ENCODE measurements at regions not wholly inside any gene's neighbourhood (a gene's known extent, or its start where the extent isn't known, plus 50 kb on each side); places are given as distances from the start of the nearest gene placed in this dataset.

- no peak for DNase-seq
- no peak for ATAC-seq (ENCODE audit: low FRiP score in 2 of 2)
- Histone ChIP-seq H3K27me3 (no peaks in the 10 kb centered on the region), H3K27ac (no peak overlapping the region), H3K36me3 (no peaks in the 10 kb centered on the region), H3K4me3 (no peak overlapping the region), H3K9me3 (no peaks in the 10 kb centered on the region), H3K4me1 (peaks cover 0 to 5% (median 0%) of the 10 kb centered on the region in 4 donors)
- 36 to 45% methylated on average over 13 of the region's 13 CpGs for WGBS, 2 donors
- no peak for TF ChIP-seq POLR2AphosphoS5 (IDR thresholded peaks at IDR 0.05)
- TF ChIP-seq CTCF (IDR thresholded peaks at IDR 0.05): no peak
- no peak for TF ChIP-seq POLR2A (IDR thresholded peaks at IDR 0.05)
- no peak for TF ChIP-seq EP300 (IDR thresholded peaks at IDR 0.05)
Measured at GRCh38 chr5:3194684-3195083, 400.9 kb upstream of the IRX1 start.

GRCh38 chr5:3194271-3194670, 401.4 kb upstream of the IRX1 start:
- WGBS, 2 donors: 52 to 57% methylated on average over 7 of the region's 7 CpGs

GRCh38 chr5:3191585-3191984, 404.0 kb upstream of the IRX1 start:
- Histone ChIP-seq H3K9me3 (no peaks in the 10 kb centered on the region), H3K27ac (no peak overlapping the region), H3K4me1 (peaks cover 0 to 5% (median 0%) of the 10 kb centered on the region in 4 donors), H3K27me3 (no peaks in the 10 kb centered on the region), H3K4me3 (no peak overlapping the region), H3K36me3 (no peaks in the 10 kb centered on the region)
- no peak for TF ChIP-seq POLR2AphosphoS5 (IDR thresholded peaks at IDR 0.05)
- no peak for TF ChIP-seq EP300 (IDR thresholded peaks at IDR 0.05)
- no peak for TF ChIP-seq POLR2A (IDR thresholded peaks at IDR 0.05)
- TF ChIP-seq CTCF (IDR thresholded peaks at IDR 0.05): no peak
- ATAC-seq (ENCODE audit: low FRiP score in 2 of 2) (no peak), DNase-seq (no peak)
- WGBS, 2 donors: 75 to 76% methylated on average over 15 of the region's 15 CpGs

More at GRCh38 chr5:3194271-3194670, 401.4 kb upstream of the IRX1 start:
- ATAC-seq (ENCODE audit: low FRiP score in 2 of 2) (no peak), DNase-seq (no peak)
- Histone ChIP-seq H3K4me1 (peaks cover 0 to 5% (median 0%) of the 10 kb centered on the region in 4 donors), H3K27ac (no peak overlapping the region), H3K4me3 (no peak overlapping the region), H3K27me3 (no peaks in the 10 kb centered on the region), H3K9me3 (no peaks in the 10 kb centered on the region), H3K36me3 (no peaks in the 10 kb centered on the region)
- TF ChIP-seq CTCF (IDR thresholded peaks at IDR 0.05) (no peak), POLR2A (IDR thresholded peaks at IDR 0.05) (no peak), EP300 (IDR thresholded peaks at IDR 0.05) (no peak), POLR2AphosphoS5 (IDR thresholded peaks at IDR 0.05) (no peak)

GRCh38 chr5:3190930-3191329, 404.7 kb upstream of the IRX1 start:
- no peak overlapping the region for H3K27ac ChIP-seq
- no peaks in the 10 kb centered on the region for H3K27me3 ChIP-seq
- whole genome bisulfite sequencing, 2 donors: 76 to 79% methylated on average over 10 of the region's 10 CpGs
- no peak for DNase-seq
- H3K9me3 ChIP-seq: no peaks in the 10 kb centered on the region
- ATAC-seq (ENCODE audit: low FRiP score in 2 of 2): peak in 1 of 2 donors; percentile 22
- TF ChIP-seq POLR2A (IDR thresholded peaks at IDR 0.05) (no peak), CTCF (IDR thresholded peaks at IDR 0.05) (no peak), EP300 (IDR thresholded peaks at IDR 0.05) (no peak), POLR2AphosphoS5 (IDR thresholded peaks at IDR 0.05) (no peak)
- H3K4me3 ChIP-seq: no peak overlapping the region
- no peaks in the 10 kb centered on the region for H3K36me3 ChIP-seq
- peaks cover 0 to 5% (median 0%) of the 10 kb centered on the region in 4 donors for H3K4me1 ChIP-seq

- Histone ChIP-seq H3K4me1 (peaks cover 0 to 5% (median 0%) of the 10 kb centered on the region in 4 donors), H3K9me3 (no peaks in the 10 kb centered on the region), H3K27me3 (no peaks in the 10 kb centered on the region), H3K27ac (no peak overlapping the region), H3K4me3 (no peak overlapping the region), H3K36me3 (no peaks in the 10 kb centered on the region)
- TF ChIP-seq POLR2AphosphoS5 (IDR thresholded peaks at IDR 0.05): no peak
- no peak for TF ChIP-seq EP300 (IDR thresholded peaks at IDR 0.05)
- TF ChIP-seq POLR2A (IDR thresholded peaks at IDR 0.05): no peak
- TF ChIP-seq CTCF (IDR thresholded peaks at IDR 0.05): no peak
- no peak for DNase-seq
- no peak for ATAC-seq (ENCODE audit: low FRiP score in 2 of 2)
- 40 to 55% methylated on average over 1 of the region's 1 CpG for WGBS, 2 donors
Measured at GRCh38 chr5:3190433-3190832, 405.2 kb upstream of the IRX1 start.
